ENCODE measurements at regions not wholly inside any gene's neighbourhood (a gene's known extent, or its start where the extent isn't known, plus 50 kb on each side); places are given as distances from the start of the nearest gene placed in this dataset.

- TF ChIP-seq, protein P1, sequence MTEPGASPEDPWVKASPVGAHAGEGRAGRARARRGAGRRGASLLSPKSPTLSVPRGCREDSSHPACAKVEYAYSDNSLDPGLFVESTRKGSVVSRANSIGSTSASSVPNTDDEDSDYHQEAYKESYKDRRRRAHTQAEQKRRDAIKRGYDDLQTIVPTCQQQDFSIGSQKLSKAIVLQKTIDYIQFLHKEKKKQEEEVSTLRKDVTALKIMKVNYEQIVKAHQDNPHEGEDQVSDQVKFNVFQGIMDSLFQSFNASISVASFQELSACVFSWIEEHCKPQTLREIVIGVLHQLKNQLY (CRISPR knock-in tag; IDR thresholded peaks at IDR 0.05) = no peak
- TF ChIP-seq ERG (CRISPR knock-in tag; IDR thresholded peaks at IDR 0.05) (no peak), OVOL2 (CRISPR knock-in tag; IDR thresholded peaks at IDR 0.05; ENCODE audit: borderline replicate concordance) (no peak), ZBTB21 (CRISPR knock-in tag; IDR thresholded peaks at IDR 0.05; ENCODE audit: borderline replicate concordance) (no peak), PRRX2 (CRISPR knock-in tag; IDR thresholded peaks at IDR 0.05) (no peak), NFATC4 (CRISPR knock-in tag; IDR thresholded peaks at IDR 0.05) (no peak), CBFB (CRISPR knock-in tag; IDR thresholded peaks at IDR 0.05; ENCODE audit: low read depth) (no peak), ZNF232 (CRISPR knock-in tag; IDR thresholded peaks at IDR 0.05) (no peak), NFYB (CRISPR knock-in tag; conservative IDR thresholded peaks at IDR 0.05; ENCODE audit: low read depth) (no peak)
- TF ChIP-seq, protein P2, sequence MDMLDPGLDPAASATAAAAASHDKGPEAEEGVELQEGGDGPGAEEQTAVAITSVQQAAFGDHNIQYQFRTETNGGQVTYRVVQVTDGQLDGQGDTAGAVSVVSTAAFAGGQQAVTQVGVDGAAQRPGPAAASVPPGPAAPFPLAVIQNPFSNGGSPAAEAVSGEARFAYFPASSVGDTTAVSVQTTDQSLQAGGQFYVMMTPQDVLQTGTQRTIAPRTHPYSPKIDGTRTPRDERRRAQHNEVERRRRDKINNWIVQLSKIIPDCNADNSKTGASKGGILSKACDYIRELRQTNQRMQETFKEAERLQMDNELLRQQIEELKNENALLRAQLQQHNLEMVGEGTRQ (CRISPR knock-in tag; IDR thresholded peaks at IDR 0.05) = no peak
These were observed 80.0 kb upstream of the CHST15 start (continued) for GRCh38 chr10:124173298-124173900.

GRCh38 chr10:124172181-124172916, 79.0 kb upstream of the CHST15 start:
- ChIA-PET POLR2A (no interaction called here), CTCF (interaction anchor here (1.7 kb wide), 1 partner anchor 176 kb away, joined by 4 read pairs; no protein-coding TSS in a partner anchor)
- Mint-ChIP-seq H3K4me1 (peaks cover 7% of the 10 kb centered on the region), H3K27ac (no peak overlapping the region; the same call in 1 of the 2 replicates), H3K4me3 (no peak overlapping the region), H3K9me3 (no peaks in the 10 kb centered on the region), H3K27me3 (ENCODE audit: low read depth) (peaks cover 3% of the 10 kb centered on the region; the same call in 1 of the 2 replicates), H3K36me3 (no peaks in the 10 kb centered on the region)
- ATAC-seq (no peak), DNase-seq (ENCODE audit: low spot score) (no peak)
- TF ChIP-seq ARID4B (CRISPR knock-in tag; IDR thresholded peaks at IDR 0.05; ENCODE audit: borderline replicate concordance) (no peak), SMAD3 (CRISPR knock-in tag; IDR thresholded peaks at IDR 0.05; ENCODE audit: borderline replicate concordance) (no peak), PRDM15 (CRISPR knock-in tag; IDR thresholded peaks at IDR 0.05) (no peak), CREM (CRISPR knock-in tag; IDR thresholded peaks at IDR 0.05) (no peak), OVOL2 (CRISPR knock-in tag; IDR thresholded peaks at IDR 0.05; ENCODE audit: borderline replicate concordance) (no peak), ATF1 (CRISPR knock-in tag; IDR thresholded peaks at IDR 0.05) (no peak), TEAD4 (CRISPR knock-in tag; IDR thresholded peaks at IDR 0.05) (no peak), RELA (CRISPR knock-in tag; IDR thresholded peaks at IDR 0.05; ENCODE audit: borderline replicate concordance) (no peak), MXD4 (CRISPR knock-in tag; IDR thresholded peaks at IDR 0.05; ENCODE audit: borderline replicate concordance) (no peak)
- TF ChIP-seq, protein P3, sequence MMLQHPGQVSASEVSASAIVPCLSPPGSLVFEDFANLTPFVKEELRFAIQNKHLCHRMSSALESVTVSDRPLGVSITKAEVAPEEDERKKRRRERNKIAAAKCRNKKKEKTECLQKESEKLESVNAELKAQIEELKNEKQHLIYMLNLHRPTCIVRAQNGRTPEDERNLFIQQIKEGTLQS (CRISPR knock-in tag; conservative IDR thresholded peaks at IDR 0.05) = no peak
- TF ChIP-seq, protein P1 (CRISPR knock-in tag; IDR thresholded peaks at IDR 0.05) = no peak
- TF ChIP-seq, protein P4, sequence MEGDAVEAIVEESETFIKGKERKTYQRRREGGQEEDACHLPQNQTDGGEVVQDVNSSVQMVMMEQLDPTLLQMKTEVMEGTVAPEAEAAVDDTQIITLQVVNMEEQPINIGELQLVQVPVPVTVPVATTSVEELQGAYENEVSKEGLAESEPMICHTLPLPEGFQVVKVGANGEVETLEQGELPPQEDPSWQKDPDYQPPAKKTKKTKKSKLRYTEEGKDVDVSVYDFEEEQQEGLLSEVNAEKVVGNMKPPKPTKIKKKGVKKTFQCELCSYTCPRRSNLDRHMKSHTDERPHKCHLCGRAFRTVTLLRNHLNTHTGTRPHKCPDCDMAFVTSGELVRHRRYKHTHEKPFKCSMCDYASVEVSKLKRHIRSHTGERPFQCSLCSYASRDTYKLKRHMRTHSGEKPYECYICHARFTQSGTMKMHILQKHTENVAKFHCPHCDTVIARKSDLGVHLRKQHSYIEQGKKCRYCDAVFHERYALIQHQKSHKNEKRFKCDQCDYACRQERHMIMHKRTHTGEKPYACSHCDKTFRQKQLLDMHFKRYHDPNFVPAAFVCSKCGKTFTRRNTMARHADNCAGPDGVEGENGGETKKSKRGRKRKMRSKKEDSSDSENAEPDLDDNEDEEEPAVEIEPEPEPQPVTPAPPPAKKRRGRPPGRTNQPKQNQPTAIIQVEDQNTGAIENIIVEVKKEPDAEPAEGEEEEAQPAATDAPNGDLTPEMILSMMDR (IDR thresholded peaks at IDR 0.05) = no peak

Measured in WTC11 (cell line).